ENCODE measurements at regions not wholly inside any gene's neighbourhood (a gene's known extent, or its start where the extent isn't known, plus 50 kb on each side); places are given as distances from the start of the nearest gene placed in this dataset.

- Histone ChIP-seq H3K27me3 (replicated peaks in 1 of 4; ENCODE audit: control extremely low read depth in 1 of 4, control insufficient read depth in 3 of 4, insufficient read depth in 4 of 4, low read length in 3 of 4) (no peaks in the 10 kb centered on the region), H3K4me3 (ENCODE audit: control extremely low read depth in 1 of 5, extremely low read depth in 1 of 5, insufficient read depth in 1 of 5, low read depth in 2 of 5, low read length in 4 of 5) (no peak overlapping the region), H4K20me1 (ENCODE audit: control insufficient read depth, insufficient read depth, low read length, poor library complexity, severe bottlenecking) (no peaks in the 10 kb centered on the region), H3K9me3 (ENCODE audit: control extremely low read depth in 1 of 3, control insufficient read depth in 2 of 3, insufficient read depth in 1 of 3, low read length in 2 of 3) (peaks cover 0 to 2% (median 0%) of the 10 kb centered on the region in 3 donors), H3K36me3 (replicated peaks in 1 of 2; ENCODE audit: control extremely low read depth in 1 of 2, control insufficient read depth in 1 of 2, extremely low read depth in 1 of 2, insufficient read depth in 2 of 2, low read length in 1 of 2) (no peaks in the 10 kb centered on the region), H3K9ac (ENCODE audit: low read length) (no peak overlapping the region), H3K4me1 (ENCODE audit: control insufficient read depth in 2 of 2, insufficient read depth in 2 of 2, low read length in 2 of 2) (no peaks in the 10 kb centered on the region), H3K79me2 (ENCODE audit: control insufficient read depth, insufficient read depth, low read length) (no peaks in the 10 kb centered on the region), H2AFZ (ENCODE audit: insufficient read depth, low read depth, low read length, poor library complexity, severe bottlenecking) (no peak overlapping the region), H3K27ac (ENCODE audit: low read length in 2 of 2) (no peak overlapping the region), H3K4me2 (replicated peaks; ENCODE audit: low read depth, low read length, poor library complexity, severe bottlenecking) (no peak overlapping the region)
- intact Hi-C loops (cut with micrococcal nuclease) = loop anchor here (5.0 kb wide), 1 partner anchor 698 kb away; no protein-coding TSS in a partner anchor
- peaks cover 26% of the 10 kb centered on the region for H3K27me3 Mint-ChIP-seq
- no peak overlapping the region for H3K27ac Mint-ChIP-seq
- H3K9me3 Mint-ChIP-seq (ENCODE audit: insufficient read depth) = no peaks in the 10 kb centered on the region
- no peak for DNase-seq
- no peaks in the 10 kb centered on the region for H3K4me1 Mint-ChIP-seq
- no peak overlapping the region for H3K4me3 Mint-ChIP-seq
- no peak for ATAC-seq (ENCODE audit: low read depth)
- CTCF ChIA-PET = no interaction called here
- TF ChIP-seq EZH2 (IDR thresholded peaks at IDR 0.05; ENCODE audit: borderline replicate concordance, insufficient read depth, low read depth, low read length, poor library complexity, severe bottlenecking) (no peak), CTCF (IDR thresholded peaks at IDR 0.05) (no peak)
- POLR2A ChIA-PET = no interaction called here
- no CpG with 5 or more reads among the region's 3 CpGs for WGBS (ENCODE audit: insufficient coverage)
Observed at GRCh38 chr13:97810152-97810551, 143.3 kb upstream of the IPO5 start.

DNA sequence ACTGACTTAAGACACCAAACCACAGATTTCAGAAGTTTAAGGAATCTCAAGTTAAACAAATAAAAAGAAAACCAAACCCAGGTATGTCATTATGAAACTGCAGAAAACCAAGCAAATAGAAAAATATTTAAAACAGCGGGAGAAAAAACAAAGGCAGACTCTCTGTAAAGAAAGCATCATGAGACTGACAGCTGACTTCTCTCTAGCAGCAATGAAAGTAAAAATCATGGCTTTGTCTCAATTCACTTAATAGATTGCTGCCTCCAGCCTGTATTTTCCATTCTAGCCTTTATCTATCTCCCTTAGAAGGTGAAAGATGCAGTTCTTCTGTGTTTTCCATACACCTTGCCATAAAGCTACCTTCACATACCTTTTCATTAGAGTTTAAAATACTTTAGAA is 131.1 kb upstream of the IPO5 start:
- no peak overlapping the region for H3K4me3 ChIP-seq (ENCODE audit: control extremely low read depth in 1 of 5, extremely low read depth in 1 of 5, insufficient read depth in 1 of 5, low read depth in 2 of 5, low read length in 4 of 5)
- 100% methylated on average over 1 of the region's 1 CpG for WGBS (ENCODE audit: insufficient coverage)
- H3K79me2 ChIP-seq (ENCODE audit: control insufficient read depth, insufficient read depth, low read length) = no peaks in the 10 kb centered on the region
- no peaks in the 10 kb centered on the region for H3K4me1 Mint-ChIP-seq
- no peaks in the 10 kb centered on the region for H3K27me3 ChIP-seq (replicated peaks in 1 of 4; ENCODE audit: control extremely low read depth in 1 of 4, control insufficient read depth in 3 of 4, insufficient read depth in 4 of 4, low read length in 3 of 4)
- no peaks in the 10 kb centered on the region for H3K9me3 Mint-ChIP-seq (ENCODE audit: insufficient read depth)
- no peak overlapping the region for H3K9ac ChIP-seq (ENCODE audit: low read length)
- DNase-seq (no peak), ATAC-seq (ENCODE audit: low read depth) (no peak)
- H3K4me3 Mint-ChIP-seq = no peak overlapping the region
- intact Hi-C loops (cut with micrococcal nuclease) = no loop called here
- peaks cover 0 to 8% (median 0%) of the 10 kb centered on the region in 3 donors for H3K9me3 ChIP-seq (ENCODE audit: control extremely low read depth in 1 of 3, control insufficient read depth in 2 of 3, insufficient read depth in 1 of 3, low read length in 2 of 3)
- no peak overlapping the region for H3K27ac Mint-ChIP-seq
- TF ChIP-seq EZH2 (IDR thresholded peaks at IDR 0.05; ENCODE audit: borderline replicate concordance, insufficient read depth, low read depth, low read length, poor library complexity, severe bottlenecking) = no peak
- no peak for TF ChIP-seq CTCF (IDR thresholded peaks at IDR 0.05)
- POLR2A ChIA-PET = no interaction called here
- CTCF ChIA-PET = no interaction called here
- no peaks in the 10 kb centered on the region for H3K4me1 ChIP-seq (ENCODE audit: control insufficient read depth in 2 of 2, insufficient read depth in 2 of 2, low read length in 2 of 2)
- H3K27me3 Mint-ChIP-seq = peaks cover 13% of the 10 kb centered on the region
- H3K36me3 ChIP-seq (replicated peaks in 1 of 2; ENCODE audit: control extremely low read depth in 1 of 2, control insufficient read depth in 1 of 2, extremely low read depth in 1 of 2, insufficient read depth in 2 of 2, low read length in 1 of 2) = no peaks in the 10 kb centered on the region
- H3K4me2 ChIP-seq (replicated peaks; ENCODE audit: low read depth, low read length, poor library complexity, severe bottlenecking) = no peak overlapping the region
- H3K27ac ChIP-seq (ENCODE audit: low read length in 2 of 2) = no peak overlapping the region
- no peak overlapping the region for H2AFZ ChIP-seq (ENCODE audit: insufficient read depth, low read depth, low read length, poor library complexity, severe bottlenecking)
- H4K20me1 ChIP-seq (ENCODE audit: control insufficient read depth, insufficient read depth, low read length, poor library complexity, severe bottlenecking) = no peaks in the 10 kb centered on the region

Measured in B cell (primary cell).